ENCODE measurements at regions not wholly inside any gene's neighbourhood (a gene's known extent, or its start where the extent isn't known, plus 50 kb on each side); places are given as distances from the start of the nearest gene placed in this dataset.

- Mint-ChIP-seq H3K36me3 (ENCODE audit: insufficient read depth in 1 of 3, low read depth in 3 of 3) (no peaks in the 10 kb centered on the region), H3K27ac (no peak overlapping the region), H3K4me1 (peaks cover 12 to 17% of the 10 kb centered on the region in 2 experiments), H3K27me3 (ENCODE audit: low read depth) (peaks cover 3% of the 10 kb centered on the region), H3K9me3 (no peaks in the 10 kb centered on the region; a peak in 1 of 5 replicates), H3K4me3 (no peak overlapping the region)
- Histone ChIP-seq H3K14ac (ENCODE audit: insufficient read depth, low read length) (no peak overlapping the region), H2BK15ac (ENCODE audit: low read depth, low read length) (no peak overlapping the region), H2BK120ac (ENCODE audit: low read depth, low read length, poor library complexity, severe bottlenecking) (no peak overlapping the region), H2BK12ac (ENCODE audit: insufficient read length, low read depth, low read length) (no peak overlapping the region), H4K91ac (ENCODE audit: insufficient read length, low read depth, low read length) (no peak overlapping the region), H3K79me1 (ENCODE audit: insufficient read depth, low read depth, low read length, poor library complexity, severe bottlenecking) (no peaks in the 10 kb centered on the region), H2AK5ac (ENCODE audit: insufficient read length, low read length) (no peak overlapping the region), H3K23ac (ENCODE audit: insufficient read length, low read depth, low read length) (no peak overlapping the region), H3K18ac (ENCODE audit: insufficient read length, low read depth, low read length) (no peak overlapping the region), H3K23me2 (ENCODE audit: insufficient read length, low read depth, low read length, poor library complexity, severe bottlenecking) (no peaks in the 10 kb centered on the region), H2AFZ (ENCODE audit: low read length) (no peak overlapping the region), H4K8ac (replicated peaks; ENCODE audit: insufficient read length, low read depth, low read length) (no peak overlapping the region), H3K4me1 (ENCODE audit: insufficient read depth, low read length) (no peaks in the 10 kb centered on the region), H3K56ac (ENCODE audit: insufficient read length, low read depth, low read length) (no peak overlapping the region), H3K4me2 (ENCODE audit: insufficient read depth, insufficient read length, low read length) (no peak overlapping the region), H3K27ac (ENCODE audit: insufficient read length, low read depth, low read length) (no peak overlapping the region), H3K4ac (ENCODE audit: low read depth, low read length) (no peak overlapping the region), H2BK5ac (ENCODE audit: insufficient read length, low read length) (no peak overlapping the region), H3T11ph (ENCODE audit: low read length) (no peak overlapping the region), H4K20me1 (ENCODE audit: control insufficient read depth, insufficient read depth, insufficient read length) (no peaks in the 10 kb centered on the region), H3K79me2 (ENCODE audit: insufficient read depth, low read length) (no peaks in the 10 kb centered on the region), H3K9me3 (ENCODE audit: control insufficient read depth, low read depth, low read length) (no peaks in the 10 kb centered on the region), H3K9ac (ENCODE audit: extremely low read depth, insufficient read length, low read length) (no peak overlapping the region), H4K5ac (ENCODE audit: insufficient read length, low read depth, low read length) (no peak overlapping the region), H3K27me3 (ENCODE audit: insufficient read depth, low read length) (no peaks in the 10 kb centered on the region), H2BK20ac (ENCODE audit: low read depth, low read length, poor library complexity, severe bottlenecking) (no peak overlapping the region)
- no peak for TF ChIP-seq CTCF (conservative IDR thresholded peaks at IDR 0.05)
- no CpG with 5 or more reads among the region's 6 CpGs for WGBS (ENCODE audit: extremely low coverage, insufficient read length, low lambda C conversion rate)
- no peak for DNase-seq
Observed at GRCh38 chr5:5576744-5577143, 154.3 kb downstream of the ICE1 start.
